ENCODE measurements at regions not wholly inside any gene's neighbourhood (a gene's known extent, or its start where the extent isn't known, plus 50 kb on each side); places are given as distances from the start of the nearest gene placed in this dataset.
"Not testable (repeated sequence)": the region's sequence is repeated elsewhere in the genome, so short reads cannot be mapped to it uniquely, and the experiment has no call there.

DNA sequence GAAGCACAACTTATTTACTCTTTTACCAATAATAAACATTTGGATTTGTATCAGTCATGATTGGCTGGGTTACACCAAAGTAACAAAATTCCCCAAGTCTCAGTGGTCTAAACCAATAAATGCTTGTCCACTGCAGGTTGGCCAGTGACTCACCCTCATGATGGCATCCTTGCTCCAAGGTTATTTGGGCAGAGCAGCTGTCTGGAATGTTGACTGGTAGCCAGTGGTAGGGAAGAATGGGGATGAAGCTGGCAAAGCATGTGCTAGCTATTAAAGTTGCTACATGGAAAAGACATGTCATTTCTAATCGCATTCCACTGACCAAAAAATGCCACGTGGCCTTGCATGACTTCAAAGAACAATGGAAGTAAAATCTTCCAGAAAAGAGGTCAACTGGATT lies 1168.7 kb upstream of the CELF2 start:
- DNase-seq: no peak

DNA sequence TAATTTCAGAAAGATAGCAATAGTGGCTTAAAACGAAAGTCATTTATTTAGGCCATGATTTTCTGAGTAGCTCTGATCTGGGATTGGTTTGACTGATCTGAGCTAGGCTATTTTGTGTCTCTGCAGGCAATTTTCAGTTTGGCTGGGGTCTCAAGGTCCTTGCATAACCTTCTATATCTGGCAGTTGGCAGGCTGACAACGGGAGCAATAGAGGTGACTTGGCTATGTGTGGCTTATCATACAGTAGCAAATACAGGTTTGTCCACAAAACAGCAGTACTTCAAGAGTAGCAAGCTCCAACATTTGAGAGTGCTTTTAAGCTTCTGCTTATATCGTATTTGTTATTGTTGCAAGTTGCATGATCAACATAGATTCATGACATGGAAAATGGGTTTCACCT lies 1167.3 kb upstream of the CELF2 start:
- no peak for DNase-seq

DNA sequence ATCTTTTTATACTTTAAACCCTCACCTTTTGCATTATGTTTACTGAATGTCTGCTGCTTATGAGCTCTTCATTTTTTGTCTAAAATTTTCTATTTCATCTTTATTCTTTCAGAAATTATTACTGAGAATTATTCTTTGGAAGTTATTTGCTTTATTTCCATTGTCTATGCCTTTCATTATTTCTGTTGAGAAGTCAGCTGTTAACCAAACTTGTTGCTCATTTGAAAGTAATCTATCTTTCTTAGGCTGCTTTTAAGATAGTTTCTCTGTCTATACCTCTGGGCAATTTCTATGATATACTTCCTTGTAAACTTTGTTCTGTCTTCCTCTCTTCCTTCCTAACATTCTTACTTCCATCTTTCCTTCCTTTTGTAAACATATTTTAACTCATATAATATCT lies 1165.9 kb upstream of the CELF2 start:
- no peak for DNase-seq

DNA sequence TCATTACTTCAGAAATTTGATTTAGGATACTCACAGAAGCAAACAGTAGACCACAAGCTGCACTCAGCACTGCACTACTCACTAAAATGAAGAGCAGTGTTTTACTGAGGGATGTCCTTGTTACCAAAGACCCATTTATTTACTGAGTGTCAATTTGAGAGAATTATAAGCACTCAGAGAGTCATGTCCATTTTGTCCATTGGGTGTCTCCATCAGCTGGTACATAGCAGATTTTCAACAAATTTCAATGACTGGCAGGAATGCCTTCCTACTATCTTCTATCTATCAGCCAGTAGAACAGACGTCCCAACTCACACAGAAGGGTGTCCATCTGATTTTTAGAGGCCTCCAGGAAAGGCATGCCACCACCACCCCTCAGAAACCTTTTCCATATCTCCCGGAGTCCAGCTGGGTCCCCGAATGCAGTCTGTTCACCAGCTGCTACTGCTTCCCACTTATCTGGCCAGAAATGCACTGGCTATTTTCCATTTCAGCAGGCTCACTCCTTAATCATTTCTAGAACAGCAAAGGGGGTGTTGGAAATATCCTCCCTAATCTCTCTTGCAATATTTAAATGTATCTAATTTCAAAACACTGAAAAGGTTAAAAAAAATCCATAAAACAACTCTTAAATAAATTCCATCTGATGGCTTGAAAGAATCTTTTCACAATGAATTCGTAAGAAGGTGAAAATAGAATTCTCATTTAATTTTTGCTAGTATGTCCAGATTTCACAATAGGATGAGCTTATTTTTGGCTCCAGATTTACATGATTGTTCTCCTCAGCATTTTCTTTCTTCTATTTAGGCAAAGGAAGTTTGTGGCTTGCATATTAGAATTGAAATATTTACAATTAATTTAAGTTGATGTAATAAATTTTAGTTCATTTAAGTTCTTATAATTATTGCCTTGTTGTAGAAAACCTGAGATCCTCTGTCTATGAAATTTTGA lies 1164.0 kb upstream of the CELF2 start:
- DNase-seq: no peak

DNA sequence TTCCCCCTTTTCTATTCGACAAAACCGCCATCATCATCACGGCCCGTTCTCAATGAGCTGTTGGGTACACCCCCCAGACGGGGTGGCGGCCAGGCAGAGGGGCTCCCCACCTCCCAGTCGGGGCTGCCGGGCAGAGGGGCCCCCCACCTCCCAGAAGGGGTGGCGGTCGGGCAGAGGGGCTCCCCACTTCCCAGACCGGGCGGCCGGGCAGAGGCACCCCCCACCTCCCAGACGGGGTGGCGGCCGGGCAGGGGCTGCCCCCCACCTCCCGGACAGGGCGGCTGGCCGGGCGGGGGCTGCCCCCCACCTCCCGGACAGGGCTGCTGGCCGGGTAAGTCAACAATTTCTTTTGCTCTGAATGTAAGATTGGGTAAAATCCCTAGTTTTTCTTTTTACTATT lies 1162.2 kb upstream of the CELF2 start:
- DNase-seq: not testable (repeated sequence)

DNA sequence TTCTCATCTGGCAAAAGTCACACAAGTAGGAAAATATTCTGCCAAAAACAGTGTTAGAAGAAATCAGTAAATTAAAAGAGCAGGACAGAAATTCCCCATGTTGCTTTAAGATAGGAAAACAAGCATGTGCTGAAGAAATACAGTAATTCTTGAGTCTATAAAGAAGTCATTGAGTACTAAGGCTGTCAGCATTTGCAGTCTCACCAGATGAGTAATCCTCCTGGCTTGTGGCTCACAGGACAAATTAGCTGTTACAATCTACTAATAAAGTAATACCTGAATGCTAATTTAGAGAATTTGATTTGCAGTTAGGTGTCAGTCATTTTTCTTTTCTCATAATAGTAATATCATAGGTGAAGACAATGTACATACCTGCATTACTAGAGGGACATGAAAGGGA lies 1158.9 kb upstream of the CELF2 start:
- no peak for DNase-seq

DNA sequence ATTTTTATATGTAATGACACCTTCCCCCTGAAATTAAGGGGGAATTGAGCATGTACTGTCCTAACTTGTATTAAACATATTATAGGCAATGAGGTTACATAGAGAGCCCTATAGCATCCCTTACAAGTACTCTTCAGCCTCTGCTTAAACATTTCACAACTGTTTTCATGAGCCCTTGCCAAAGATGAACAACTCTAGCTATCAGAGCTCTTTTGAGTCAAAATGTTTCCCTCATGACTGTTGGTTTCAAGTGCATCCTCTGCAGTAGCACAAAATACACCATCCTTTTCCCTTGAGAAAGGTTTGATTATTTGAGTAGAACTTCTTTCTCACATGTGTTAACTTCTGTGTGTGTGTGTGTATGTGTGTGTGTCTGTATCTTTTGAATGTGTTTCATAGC lies 1157.6 kb upstream of the CELF2 start:
- DNase-seq: no peak

DNA sequence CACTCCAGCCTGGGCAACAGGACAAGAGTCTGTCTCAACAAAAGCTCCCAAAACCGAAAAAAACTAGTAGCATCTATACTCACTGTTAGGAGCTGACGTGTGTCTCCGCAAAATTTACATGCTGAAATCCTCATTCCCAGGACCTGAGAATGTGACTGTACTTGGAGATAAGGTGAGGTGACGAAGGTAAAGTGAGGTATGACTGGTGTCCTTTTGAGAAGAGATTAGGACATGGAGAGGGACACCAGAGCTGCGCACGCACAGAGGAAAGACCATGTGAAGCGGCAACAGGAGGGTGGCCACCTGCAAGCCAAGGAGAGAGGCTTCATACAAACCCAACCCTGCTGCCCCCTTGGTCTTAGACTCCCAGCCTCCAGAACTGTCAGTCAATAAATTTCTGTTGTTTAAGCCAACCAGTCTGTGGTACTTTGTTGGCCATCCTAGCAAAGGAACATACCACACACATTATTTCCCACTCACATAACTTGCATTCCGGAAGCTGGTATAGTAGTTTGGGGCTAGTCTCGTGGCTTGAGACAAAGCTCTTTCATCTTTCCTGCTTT lies 1154.0 kb upstream of the CELF2 start:
- no peak for DNase-seq

DNA sequence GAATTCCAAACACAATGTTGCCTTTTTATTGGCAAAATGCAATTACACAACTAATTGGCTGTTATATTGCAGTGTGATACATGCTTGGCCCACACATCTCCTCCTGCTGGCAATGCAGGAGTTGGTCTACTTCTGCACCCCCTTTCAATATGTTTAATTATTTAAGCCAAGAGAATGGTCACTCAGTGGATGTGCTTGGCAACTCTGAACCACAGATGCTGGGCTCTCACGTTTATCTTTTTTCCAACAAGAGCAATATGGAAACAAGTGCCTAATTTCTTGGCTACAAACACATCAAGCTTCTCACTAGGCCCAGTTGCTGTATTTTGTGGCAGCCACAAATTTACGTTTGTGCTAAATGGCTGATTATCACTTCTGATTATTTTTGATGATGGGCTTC lies 1149.2 kb upstream of the CELF2 start:
- no peak for DNase-seq

DNA sequence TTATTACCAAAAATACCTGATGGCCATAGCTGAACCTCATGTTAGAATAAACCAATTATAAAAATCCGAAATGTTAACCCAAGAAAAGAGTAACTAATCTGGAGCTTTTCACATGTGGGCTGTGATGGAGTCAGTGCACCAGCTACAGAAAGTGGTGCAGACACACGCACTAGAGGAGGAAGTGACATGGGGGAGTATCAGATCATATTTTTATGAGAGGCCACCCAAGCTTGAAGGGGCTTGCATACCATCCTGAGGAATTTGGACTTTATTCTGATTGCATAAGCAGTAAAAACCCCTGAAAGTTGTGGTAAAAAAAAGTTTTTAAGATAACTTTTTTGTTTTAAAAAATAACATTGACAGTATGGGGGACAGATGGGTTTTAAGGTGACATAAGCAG lies 1148.5 kb upstream of the CELF2 start:
- DNase-seq: no peak

DNA sequence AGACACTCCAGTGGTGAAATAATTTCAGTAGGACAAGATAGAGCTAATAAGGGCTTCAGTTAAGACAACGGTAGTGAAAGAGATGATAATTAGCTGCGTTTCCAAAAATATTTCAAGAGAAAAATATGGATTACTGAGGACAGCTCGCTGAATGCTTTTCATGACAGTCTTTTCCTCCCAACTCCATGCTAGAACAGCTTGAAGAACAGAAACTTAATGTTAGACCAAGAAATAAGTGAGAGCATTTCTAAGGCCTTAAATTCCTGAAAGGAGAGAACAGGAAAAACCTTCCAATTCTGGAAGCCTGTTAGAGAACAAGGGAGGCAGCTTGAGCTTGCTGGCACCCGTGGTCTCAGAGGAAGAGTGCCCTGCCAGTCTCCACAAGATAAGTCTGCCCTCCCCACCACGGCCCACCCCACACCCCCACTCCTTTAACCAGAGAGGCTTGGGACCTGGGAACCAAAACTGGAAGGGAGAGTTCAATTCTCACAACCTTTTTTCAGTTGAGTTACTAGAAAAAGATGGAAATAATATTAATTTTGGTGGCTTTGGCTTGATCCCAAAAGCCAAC lies 1148.0 kb upstream of the CELF2 start:
- DNase-seq: no peak

DNA sequence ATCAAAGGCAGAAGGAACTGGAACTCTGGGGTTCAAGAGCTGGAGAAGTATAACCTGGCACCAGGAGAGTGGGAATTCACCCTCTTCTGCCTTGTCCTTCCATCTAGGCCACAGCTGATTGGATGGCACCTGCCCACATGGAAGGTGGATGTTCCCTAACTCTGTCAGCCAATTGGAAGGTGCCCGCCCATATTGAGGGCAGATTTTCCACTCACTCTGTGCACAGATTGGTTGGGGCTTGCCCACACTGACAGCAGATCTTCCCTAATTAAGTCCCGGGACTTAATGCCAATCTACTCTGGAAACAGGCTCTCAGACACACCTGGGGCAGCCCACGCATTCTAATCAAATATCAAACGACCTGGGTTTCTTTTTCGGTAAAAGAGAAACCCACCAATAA lies 1142.3 kb upstream of the CELF2 start:
- DNase-seq: no peak

DNA sequence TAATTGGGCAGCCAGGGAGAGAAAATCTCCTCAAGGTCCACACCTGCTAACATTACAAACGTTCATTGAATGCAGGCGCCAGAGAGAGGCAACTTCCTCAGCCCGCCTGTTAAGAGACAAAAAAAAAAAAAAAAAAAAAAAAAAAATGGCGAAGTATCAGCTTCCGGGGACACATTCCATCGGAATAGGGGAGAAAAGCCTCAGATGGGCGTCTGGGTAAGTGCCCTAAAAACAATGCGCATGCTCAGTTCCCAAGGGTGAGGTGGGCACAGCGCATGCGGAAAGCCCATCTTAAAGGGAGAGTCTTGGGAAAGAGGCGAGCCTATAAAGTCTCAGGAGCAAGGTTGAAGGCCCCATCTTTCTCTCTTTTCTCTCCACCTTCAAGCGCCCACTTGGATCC lies 1139.7 kb upstream of the CELF2 start:
- no peak for DNase-seq

DNA sequence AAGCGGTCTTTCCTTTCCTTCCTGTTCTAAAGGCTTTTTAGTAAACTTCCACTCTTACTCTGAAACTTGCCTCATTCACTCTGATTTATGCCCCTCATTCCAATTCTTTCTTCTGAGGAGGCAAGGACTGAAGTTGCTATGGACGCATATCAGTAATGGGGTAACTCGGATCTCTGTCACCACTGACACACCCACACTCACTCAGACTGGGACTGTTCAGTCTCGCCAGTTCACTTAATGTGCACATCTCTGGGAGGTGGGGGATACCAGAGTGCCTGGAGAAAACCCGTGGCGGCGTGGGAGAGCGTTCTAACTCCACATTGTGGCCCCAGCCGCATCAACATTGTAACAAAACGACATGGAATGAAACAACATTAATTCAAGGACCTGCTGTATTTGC lies 1139.3 kb upstream of the CELF2 start:
- DNase-seq: no peak

DNA sequence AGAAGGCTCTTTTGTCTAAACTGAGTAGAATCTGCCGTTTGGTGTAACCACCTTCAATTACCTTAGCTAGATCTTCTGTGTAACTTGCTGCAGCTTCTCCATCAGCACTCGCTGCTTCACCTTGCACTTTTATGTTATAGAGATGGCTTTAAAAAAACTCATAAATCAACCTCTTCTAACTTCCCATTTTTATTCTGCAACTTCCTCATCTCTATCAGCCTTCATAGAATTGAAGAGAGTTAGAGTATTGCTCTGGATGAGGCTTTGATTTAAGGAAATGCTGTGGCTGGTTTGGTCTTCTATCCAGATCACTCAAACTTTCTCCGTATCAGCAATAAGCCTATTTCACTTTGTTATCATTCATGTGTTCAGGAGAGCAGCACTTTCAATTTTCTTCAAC lies 1131.9 kb upstream of the CELF2 start:
- DNase-seq: no peak

DNA sequence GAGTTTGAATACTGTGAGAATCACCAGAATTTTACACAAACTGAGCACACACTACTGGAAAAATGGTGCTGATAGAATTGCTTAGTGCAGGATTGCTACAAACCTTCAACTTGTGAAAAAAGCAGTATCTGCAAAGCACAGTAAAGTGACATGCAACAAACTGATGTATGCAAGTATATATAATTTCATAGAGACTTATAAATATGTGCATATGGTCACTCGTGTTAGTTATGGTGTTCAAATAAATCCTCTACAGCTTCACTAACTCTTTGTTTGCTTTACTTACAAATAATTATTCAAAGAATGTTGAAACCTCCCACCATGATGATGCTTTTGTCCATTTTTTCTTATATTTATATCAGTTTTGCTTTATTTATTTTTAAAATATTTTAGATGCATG lies 1130.9 kb upstream of the CELF2 start:
- DNase-seq: no peak

DNA sequence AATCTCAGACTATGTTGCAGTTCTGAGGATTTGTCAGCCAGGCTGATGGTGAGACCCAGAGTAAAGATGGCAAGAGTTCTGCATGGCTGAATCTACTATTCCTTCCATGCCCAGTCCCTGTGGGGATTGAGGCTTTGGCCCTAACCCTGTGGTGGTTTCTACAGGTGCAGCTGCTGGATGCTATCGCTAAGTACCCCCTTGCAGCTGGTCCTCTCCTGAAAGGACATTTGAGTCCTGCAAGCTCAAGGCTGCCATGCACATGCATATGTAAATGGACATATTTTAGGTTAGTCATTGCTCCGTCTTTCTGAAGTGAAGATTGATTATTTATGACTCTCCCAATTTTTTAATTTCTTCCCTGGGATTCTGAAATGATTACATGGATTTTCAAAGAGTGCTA lies 1122.2 kb upstream of the CELF2 start:
- DNase-seq: no peak

DNA sequence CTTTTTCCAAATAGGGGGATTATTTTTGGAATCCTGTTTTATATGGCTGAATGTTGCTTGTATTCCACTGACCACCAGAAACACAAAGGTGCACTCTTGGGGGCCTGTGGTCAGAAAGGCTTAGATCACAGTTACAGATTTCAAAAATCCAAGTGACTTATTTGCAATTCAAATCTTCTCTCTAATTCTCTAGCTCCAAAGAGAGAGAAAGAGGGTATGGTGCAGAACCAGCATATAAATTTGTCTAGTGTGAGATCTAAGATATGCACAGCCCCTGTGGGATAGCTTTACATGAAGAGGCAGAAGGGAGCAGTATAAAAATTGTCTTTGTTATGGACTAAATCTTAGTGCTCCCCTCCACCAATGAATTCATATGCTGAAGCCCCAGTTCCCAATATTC lies 1121.7 kb upstream of the CELF2 start:
- no peak for DNase-seq

DNA sequence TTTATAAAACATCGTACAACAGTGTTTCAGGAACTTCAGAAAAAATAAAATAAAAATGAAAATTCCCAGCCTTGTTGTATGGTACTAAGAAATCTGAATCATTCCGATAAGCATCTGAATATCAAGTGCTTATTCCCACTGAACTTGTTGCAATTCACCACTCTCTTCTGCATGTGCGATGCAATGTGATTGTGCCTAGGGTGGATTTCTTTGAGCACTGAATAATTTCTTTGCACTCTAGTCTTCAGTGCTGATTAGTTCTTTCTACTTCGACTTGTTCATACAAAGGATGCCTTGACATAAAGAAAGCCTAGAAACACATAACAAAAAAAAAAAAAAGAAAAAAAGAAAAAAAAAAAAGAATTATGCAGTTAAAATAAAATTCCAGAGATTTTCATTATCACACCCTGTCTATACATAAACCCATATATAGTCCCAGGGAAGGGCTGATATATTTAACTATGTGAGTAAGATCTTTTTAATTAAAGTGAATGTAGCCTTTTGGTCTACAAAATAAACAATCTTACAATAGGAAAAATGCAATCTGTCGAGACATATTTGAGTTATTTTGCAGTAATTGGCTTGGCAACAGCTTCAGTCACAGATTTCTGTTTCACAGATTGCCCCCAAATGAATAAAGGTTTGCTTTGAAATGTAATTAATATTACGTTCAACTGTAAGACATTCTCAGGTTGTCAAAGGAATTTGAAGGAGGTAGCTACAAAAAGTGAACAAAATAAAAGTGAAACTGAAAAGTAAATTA lies 1118.9 kb upstream of the CELF2 start:
- DNase-seq: no peak

DNA sequence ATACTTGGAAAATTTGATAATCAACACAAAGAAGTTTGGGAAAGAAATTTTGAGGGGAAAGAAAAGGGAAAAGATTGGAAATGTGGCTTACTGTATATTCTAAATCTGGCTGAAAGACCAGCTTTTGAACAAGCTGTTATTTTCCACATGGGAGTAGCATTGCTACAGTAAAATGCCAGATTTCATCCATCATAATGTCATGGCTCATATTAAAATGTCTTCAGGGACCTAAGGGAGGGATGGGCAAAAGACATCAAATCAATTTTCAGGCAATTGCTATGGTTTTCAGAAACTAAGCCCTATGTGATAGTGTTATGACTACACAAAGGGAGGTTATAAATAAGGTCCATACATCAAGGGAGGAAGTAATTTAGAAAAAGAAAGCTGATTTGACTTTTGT lies 1116.9 kb upstream of the CELF2 start:
- DNase-seq: no peak

DNA sequence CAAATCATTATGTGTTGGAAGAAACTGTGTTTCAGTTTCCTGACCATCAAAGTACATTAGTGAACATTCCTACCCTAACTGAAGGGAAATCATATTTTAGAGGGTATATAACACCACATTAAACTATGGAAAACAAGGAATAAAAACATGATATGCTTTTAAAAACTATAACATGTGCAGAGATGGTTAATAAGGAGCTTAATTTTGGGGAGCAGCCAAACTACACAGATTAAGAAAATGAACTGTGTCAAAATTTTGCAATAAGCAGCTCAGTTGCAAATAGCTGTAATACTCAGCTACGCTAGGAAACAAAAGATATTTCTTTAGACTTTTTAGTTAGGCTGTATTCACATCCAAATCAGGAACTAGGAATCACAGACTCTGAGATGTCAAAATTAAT lies 1115.7 kb upstream of the CELF2 start:
- no peak for DNase-seq

DNA sequence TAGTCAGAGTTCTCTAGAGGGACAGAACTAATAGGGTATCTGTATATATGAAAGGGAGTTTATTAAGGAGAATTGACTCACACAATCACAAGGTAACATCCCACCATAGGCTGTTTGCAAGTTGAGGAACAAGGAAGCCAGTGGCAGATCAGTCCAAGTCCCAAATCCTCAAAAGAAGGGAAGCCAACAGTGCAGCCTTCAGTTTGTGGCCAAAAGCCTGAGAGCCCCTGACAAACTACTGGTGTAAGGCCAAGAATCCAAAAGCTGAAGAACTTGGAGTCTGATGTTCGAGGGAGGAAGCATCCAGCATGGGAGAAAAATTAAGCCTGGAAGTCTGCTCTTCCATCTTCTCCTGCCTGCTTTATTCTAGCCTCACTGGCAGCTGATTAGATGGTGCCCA lies 1107.2 kb upstream of the CELF2 start:
- no peak for DNase-seq

DNA sequence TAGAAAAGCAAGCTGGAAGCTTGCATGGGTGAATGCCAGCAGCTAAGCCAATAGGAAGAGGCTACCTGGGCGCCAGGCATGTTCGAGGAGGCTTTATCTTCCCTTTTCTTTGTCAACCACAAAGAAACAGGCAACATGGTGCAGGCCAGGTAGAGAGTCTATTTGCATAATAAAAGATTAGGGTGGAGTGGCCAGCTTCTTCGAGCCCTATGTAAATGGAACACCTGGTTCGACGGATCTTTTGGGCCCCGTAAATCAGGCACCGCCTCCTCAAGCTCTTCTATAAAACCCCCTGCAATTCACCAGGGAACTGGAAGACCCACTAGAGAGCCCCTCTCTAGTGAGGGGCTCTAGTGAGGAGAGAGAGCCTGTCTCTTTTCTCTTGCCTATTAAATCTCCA lies 1106.2 kb upstream of the CELF2 start:
- no peak for DNase-seq

All from CD4-positive, alpha-beta T cell treated with Interleukin-15 for 1 hour (primary cell).